H1 (cell line): ENCODE measurements at regions not wholly inside any gene's neighbourhood (a gene's known extent, or its start where the extent isn't known, plus 50 kb on each side); places are given as distances from the start of the nearest gene placed in this dataset.

Experiments
- ASH2L ChIP-seq: fragments of 200-600, 300-600 bp; sonication (generic); IDR thresholded peaks from one replicate; pipeline ENCODE4 v1.7.1; 2017; ENCODE audit warnings: low read length
- CTCF ChIP-seq, 3 experiments: IDR thresholded peaks; 1 replicate in 2 of 3; 2 replicates in 1 of 3; pipeline versions ENCODE4 v1.5.1 to v1.6.1; 2011; ENCODE audit warnings: low read length in 3 of 3, mild to moderate bottlenecking in 3 of 3, inconsistent platforms in 2 of 3, low read depth in 1 of 3, moderate library complexity in 1 of 3; ENCODE audit not compliant: insufficient read depth in 1 of 3; ENCODE audit errors: control extremely low read depth in 1 of 3
- KDM1A ChIP-seq: fragments of 200-600, 300-600 bp; sonication (generic); IDR thresholded peaks from 2 replicates; pipeline ENCODE4 v1.7.1; 2016; ENCODE audit warnings: mild to moderate bottlenecking, low read length, borderline replicate concordance
- POLR2A ChIP-seq, 2 experiments: IDR thresholded peaks; 1 replicate in 1 of 2; 2 replicates in 1 of 2; pipeline ENCODE4 v1.6.1; 2011; ENCODE audit warnings: low read depth in 2 of 2, low read length in 2 of 2, mild to moderate bottlenecking in 2 of 2; ENCODE audit errors: control extremely low read depth in 1 of 2
- POLR2AphosphoS5 ChIP-seq: IDR thresholded peaks from 2 replicates; pipeline ENCODE4 v1.6.1; 2011; ENCODE audit warnings: low read depth, low read length
- RAD21 ChIP-seq, 2 experiments: IDR thresholded peaks in 1 of 2; conservative IDR thresholded peaks in 1 of 2; 2 replicates each; pipeline ENCODE4 v1.6.1; 2011; ENCODE audit warnings: low read depth in 2 of 2, low read length in 2 of 2, improper control_type of control experiment in 1 of 2, inconsistent platforms in 1 of 2, mild to moderate bottlenecking in 1 of 2, moderate library complexity in 1 of 2
- RFX5 ChIP-seq: IDR thresholded peaks from 2 replicates; pipeline ENCODE4 v1.6.1; 2011; ENCODE audit warnings: low read depth, low read length, improper control_type of control experiment, borderline replicate concordance

- no peak for TF ChIP-seq RAD21 (IDR thresholded peaks at IDR 0.05 in 1 of 2, conservative IDR thresholded peaks at IDR 0.05 in 1 of 2; ENCODE audit: low read depth in 2 of 2, low read length in 2 of 2)
- no peak for TF ChIP-seq POLR2AphosphoS5
- TF ChIP-seq POLR2A (IDR thresholded peaks at IDR 0.05; ENCODE audit: control extremely low read depth in 1 of 2, low read depth in 2 of 2, low read length in 2 of 2), result no peak
- no peak for TF ChIP-seq CTCF (IDR thresholded peaks at IDR 0.05; ENCODE audit: control extremely low read depth in 1 of 3, insufficient read depth in 1 of 3, low read depth in 1 of 3, low read length in 3 of 3)
- no peak for TF ChIP-seq ASH2L
- TF ChIP-seq KDM1A, result no peak
- no peak for TF ChIP-seq RFX5
These were observed 480.3 kb upstream of the TYRP1 start for GRCh38 chr9:12212860-12213259.
